ENCODE measurements at regions not wholly inside any gene's neighbourhood (a gene's known extent, or its start where the extent isn't known, plus 50 kb on each side); places are given as distances from the start of the nearest gene placed in this dataset.

DNA sequence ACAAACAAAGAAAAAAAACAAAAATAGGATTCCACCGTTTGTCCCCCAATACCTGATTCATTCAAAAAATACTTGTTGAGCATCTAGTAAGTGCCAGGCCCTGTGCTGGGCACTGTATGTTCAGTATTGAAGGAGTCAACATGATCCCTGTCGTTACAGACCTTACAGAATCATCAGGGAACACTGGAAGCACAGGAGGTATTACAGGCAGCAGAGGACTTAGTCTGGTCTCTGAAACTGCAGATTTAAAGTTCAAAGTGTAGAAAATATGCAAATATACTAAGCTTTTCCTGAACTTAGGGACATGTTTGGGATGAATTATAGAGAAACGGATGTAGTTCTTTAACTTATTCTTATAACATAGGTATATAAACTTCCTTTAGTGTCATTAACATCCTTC, 160.7 kb upstream of the RFC3 start:
- H3K27ac ChIP-seq (replicated peaks in 1 of 4) = no peak overlapping the region
- WGBS = 78% methylated on average over 3 of the region's 3 CpGs

GRCh38 chr13:33659466-33659865, 158.5 kb upstream of the RFC3 start:
- H3K9me3 ChIP-seq = no peaks in the 10 kb centered on the region
- H3K36me3 ChIP-seq = no peaks in the 10 kb centered on the region
- intact Hi-C loops (cut with DNase I) = loop anchor here (5.0 kb wide), 1 partner anchor 53 kb away; no protein-coding TSS in a partner anchor
- WGBS = 57% methylated on average over 4 of the region's 4 CpGs
- no peak overlapping the region for H3K4me3 ChIP-seq
- H3K4me1 ChIP-seq = no peaks in the 10 kb centered on the region
- H3K27me3 ChIP-seq = no peaks in the 10 kb centered on the region
- DNase-seq (ENCODE audit: extremely low spot score) = peak; percentile 21
- H3K27ac ChIP-seq (replicated peaks in 1 of 4) = no peak overlapping the region
- TF ChIP-seq POLR2AphosphoS5 (IDR thresholded peaks at IDR 0.05) (no peak), POLR2A (IDR thresholded peaks at IDR 0.05; ENCODE audit: low read depth) (no peak), EP300 (IDR thresholded peaks at IDR 0.05) (no peak)
- TF ChIP-seq, protein P1, sequence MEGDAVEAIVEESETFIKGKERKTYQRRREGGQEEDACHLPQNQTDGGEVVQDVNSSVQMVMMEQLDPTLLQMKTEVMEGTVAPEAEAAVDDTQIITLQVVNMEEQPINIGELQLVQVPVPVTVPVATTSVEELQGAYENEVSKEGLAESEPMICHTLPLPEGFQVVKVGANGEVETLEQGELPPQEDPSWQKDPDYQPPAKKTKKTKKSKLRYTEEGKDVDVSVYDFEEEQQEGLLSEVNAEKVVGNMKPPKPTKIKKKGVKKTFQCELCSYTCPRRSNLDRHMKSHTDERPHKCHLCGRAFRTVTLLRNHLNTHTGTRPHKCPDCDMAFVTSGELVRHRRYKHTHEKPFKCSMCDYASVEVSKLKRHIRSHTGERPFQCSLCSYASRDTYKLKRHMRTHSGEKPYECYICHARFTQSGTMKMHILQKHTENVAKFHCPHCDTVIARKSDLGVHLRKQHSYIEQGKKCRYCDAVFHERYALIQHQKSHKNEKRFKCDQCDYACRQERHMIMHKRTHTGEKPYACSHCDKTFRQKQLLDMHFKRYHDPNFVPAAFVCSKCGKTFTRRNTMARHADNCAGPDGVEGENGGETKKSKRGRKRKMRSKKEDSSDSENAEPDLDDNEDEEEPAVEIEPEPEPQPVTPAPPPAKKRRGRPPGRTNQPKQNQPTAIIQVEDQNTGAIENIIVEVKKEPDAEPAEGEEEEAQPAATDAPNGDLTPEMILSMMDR (IDR thresholded peaks at IDR 0.05) = no peak

More for the DNA sequence above, 160.7 kb upstream of the RFC3 start:
- Histone ChIP-seq H3K27me3 (no peaks in the 10 kb centered on the region), H3K36me3 (no peaks in the 10 kb centered on the region), H3K9me3 (no peaks in the 10 kb centered on the region), H3K4me3 (no peak overlapping the region), H3K4me1 (no peaks in the 10 kb centered on the region)
- intact Hi-C loops (cut with DNase I) = loop anchor here (5.0 kb wide), 1 partner anchor 55 kb away; no protein-coding TSS in a partner anchor
- TF ChIP-seq, protein P1 (IDR thresholded peaks at IDR 0.05) = no peak
- TF ChIP-seq EP300 (IDR thresholded peaks at IDR 0.05) (no peak), POLR2A (IDR thresholded peaks at IDR 0.05; ENCODE audit: low read depth) (no peak), POLR2AphosphoS5 (IDR thresholded peaks at IDR 0.05) (no peak)
- no peak for DNase-seq (ENCODE audit: extremely low spot score)

GRCh38 chr13:33659894-33660293, 158.1 kb upstream of the RFC3 start:
- Histone ChIP-seq H3K27me3 (no peaks in the 10 kb centered on the region), H3K9me3 (no peaks in the 10 kb centered on the region), H3K36me3 (no peaks in the 10 kb centered on the region), H3K4me3 (no peak overlapping the region), H3K27ac (replicated peaks in 1 of 4) (no peak overlapping the region), H3K4me1 (no peaks in the 10 kb centered on the region)
- intact Hi-C loops (cut with DNase I) = loop anchor here (5.0 kb wide), 1 partner anchor 52 kb away; no protein-coding TSS in a partner anchor
- no peak for DNase-seq (ENCODE audit: extremely low spot score)
- 100% methylated on average over 2 of the region's 2 CpGs for WGBS
- TF ChIP-seq POLR2A (IDR thresholded peaks at IDR 0.05; ENCODE audit: low read depth) = no peak
- TF ChIP-seq POLR2AphosphoS5 (IDR thresholded peaks at IDR 0.05) = no peak

DNA sequence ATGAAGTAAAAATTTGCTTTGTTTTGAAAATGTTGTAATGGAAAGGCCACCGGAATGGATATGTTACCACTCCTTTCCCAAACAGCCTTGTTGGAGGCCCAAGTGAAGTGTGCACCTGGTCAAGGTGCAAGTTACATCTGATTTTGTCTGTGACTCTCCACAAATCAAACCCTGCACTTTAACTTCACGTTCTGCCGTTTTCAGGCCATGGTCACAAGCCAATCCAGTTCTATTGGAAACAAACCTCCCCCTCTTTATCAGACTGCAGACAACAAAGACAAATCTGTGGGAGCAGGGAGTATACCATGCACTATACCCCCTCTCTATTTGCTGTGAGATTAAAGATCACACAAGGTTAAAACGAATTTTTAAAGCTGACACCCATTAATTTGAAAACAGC, 155.6 kb upstream of the RFC3 start:
- no peak overlapping the region for H3K27ac ChIP-seq (replicated peaks in 1 of 4)
- H3K4me3 ChIP-seq = no peak overlapping the region
- WGBS = 87% methylated on average over 4 of the region's 4 CpGs
- no peaks in the 10 kb centered on the region for H3K9me3 ChIP-seq
- H3K27me3 ChIP-seq = no peaks in the 10 kb centered on the region
- DNase-seq (ENCODE audit: extremely low spot score) = no peak
- intact Hi-C loops (cut with DNase I) = no loop called here
- no peak for TF ChIP-seq POLR2A (IDR thresholded peaks at IDR 0.05; ENCODE audit: low read depth)
- TF ChIP-seq, protein P1 (IDR thresholded peaks at IDR 0.05) = no peak
- TF ChIP-seq EP300 (IDR thresholded peaks at IDR 0.05) = no peak
- no peak for TF ChIP-seq POLR2AphosphoS5 (IDR thresholded peaks at IDR 0.05)
- no peaks in the 10 kb centered on the region for H3K4me1 ChIP-seq
- H3K36me3 ChIP-seq = no peaks in the 10 kb centered on the region

DNA sequence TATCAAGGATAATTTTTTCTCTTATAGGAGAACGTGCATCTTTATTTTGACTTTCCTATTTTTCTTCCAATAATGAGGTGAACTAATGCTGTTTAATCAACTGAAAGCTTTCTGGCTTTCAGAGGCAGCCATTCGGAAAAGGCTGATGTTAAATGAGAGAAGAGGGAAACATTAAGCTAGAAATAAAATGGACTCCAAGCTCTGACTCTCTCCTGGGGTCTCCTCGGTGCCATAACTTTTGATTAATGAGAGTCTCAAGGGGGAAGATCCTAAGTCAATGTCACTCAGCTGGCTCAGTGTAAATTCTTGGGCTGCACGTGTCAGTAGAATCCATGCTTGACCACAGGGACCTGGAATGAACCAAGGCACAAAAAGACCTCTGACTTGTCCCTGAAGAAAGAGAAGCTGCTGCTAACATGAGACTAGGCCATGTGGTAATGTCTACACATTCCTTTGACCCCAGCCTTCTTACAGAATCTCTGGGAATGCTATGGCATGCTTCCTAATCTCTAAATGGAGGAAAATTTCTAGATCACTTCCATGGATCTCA, 152.2 kb upstream of the RFC3 start:
- Histone ChIP-seq H3K4me3 (no peak overlapping the region), H3K27me3 (no peaks in the 10 kb centered on the region), H3K36me3 (no peaks in the 10 kb centered on the region), H3K27ac (replicated peaks in 1 of 4) (no peak overlapping the region), H3K4me1 (no peaks in the 10 kb centered on the region), H3K9me3 (no peaks in the 10 kb centered on the region)
- DNase-seq (ENCODE audit: extremely low spot score) = no peak
- WGBS = 89% methylated on average over 4 of the region's 4 CpGs
- TF ChIP-seq, protein P1 (IDR thresholded peaks at IDR 0.05) = no peak
- no peak for TF ChIP-seq POLR2AphosphoS5 (IDR thresholded peaks at IDR 0.05)
- no peak for TF ChIP-seq EP300 (IDR thresholded peaks at IDR 0.05)
- TF ChIP-seq POLR2A (IDR thresholded peaks at IDR 0.05; ENCODE audit: low read depth) = no peak
- intact Hi-C loops (cut with DNase I) = no loop called here

All from esophagus muscularis mucosa (tissue), 4 donors.